HUDEP-2 (cell line): ENCODE measurements at regions not wholly inside any gene's neighbourhood (a gene's known extent, or its start where the extent isn't known, plus 50 kb on each side); places are given as distances from the start of the nearest gene placed in this dataset.

ENCODE experiments used
- DNase-seq, 76 experiments: peaks; one replicate each; lab custom pipeline; 2025; ENCODE audit not compliant: unreplicated experiment in 76 of 76; lab: John Stamatoyannopoulos, UW

- DNase-seq = no peak
These were observed 144.7 kb upstream of the CPSF6 start for GRCh38 chr12:69094606-69095216.

GRCh38 chr12:69095765-69096477 is 143.4 kb upstream of the CPSF6 start:
- no peak for DNase-seq

- DNase-seq = no peak
These were observed 142.6 kb upstream of the CPSF6 start for GRCh38 chr12:69096669-69097335.

GRCh38 chr12:69097619-69098368 is 141.6 kb upstream of the CPSF6 start:
- DNase-seq = no peak

- DNase-seq = no peak
These were observed 140.1 kb upstream of the CPSF6 start for GRCh38 chr12:69099201-69099837.

- DNase-seq = no peak
These were observed 137.9 kb upstream of the CPSF6 start for GRCh38 chr12:69101505-69101904.

- no peak for DNase-seq
These were observed 136.5 kb upstream of the CPSF6 start for GRCh38 chr12:69102856-69103255.

- DNase-seq = no peak
These were observed 134.0 kb upstream of the CPSF6 start for GRCh38 chr12:69105101-69105962.

GRCh38 chr12:69106482-69107118 is 132.8 kb upstream of the CPSF6 start:
- no peak for DNase-seq

- no peak for DNase-seq
These were observed 131.8 kb upstream of the CPSF6 start for GRCh38 chr12:69107541-69107940.

GRCh38 chr12:69108037-69108436 is 131.3 kb upstream of the CPSF6 start:
- DNase-seq = no peak

GRCh38 chr12:69112616-69113015 is 126.8 kb upstream of the CPSF6 start:
- no peak for DNase-seq

- no peak for DNase-seq
These were observed 124.3 kb upstream of the CPSF6 start for GRCh38 chr12:69115099-69115498.

- DNase-seq = no peak
These were observed 123.4 kb upstream of the CPSF6 start for GRCh38 chr12:69115951-69116350.

- DNase-seq = no peak
These were observed 121.7 kb upstream of the CPSF6 start for GRCh38 chr12:69117566-69118266.

- no peak for DNase-seq
These were observed 120.9 kb upstream of the CPSF6 start for GRCh38 chr12:69118516-69118915.

GRCh38 chr12:69119770-69120169 is 119.6 kb upstream of the CPSF6 start:
- DNase-seq = no peak

GRCh38 chr12:69120354-69120753 is 119.0 kb upstream of the CPSF6 start:
- no peak for DNase-seq

GRCh38 chr12:69123311-69123710 is 116.1 kb upstream of the CPSF6 start:
- DNase-seq = no peak
